Neural progenitor cell (in vitro differentiated cells): ENCODE measurements at regions not wholly inside any gene's neighbourhood (a gene's known extent, or its start where the extent isn't known, plus 50 kb on each side); places are given as distances from the start of the nearest gene placed in this dataset.

Source experiments
- DNase-seq: peaks from one replicate; pipeline ENCODE4 v3.0.0-alpha.2; 2016; ENCODE audit warnings: low spot score
- H2AFZ ChIP-seq: fragments of 200-600 bp; sonication (generic); replicated peaks from 2 replicates; pipeline ENCODE4 v1.6.1; 2016; ENCODE audit warnings: antibody characterized with exemption
- H3F3A ChIP-seq: fragments of 200-600 bp; sonication (generic); 2 replicates; pipeline ENCODE4 v1.6.1; 2016; ENCODE audit warnings: antibody characterized with exemption, low read depth
- H3K27ac ChIP-seq: fragments of 200-600 bp; sonication (generic); 2 replicates; pipeline ENCODE4 v1.5.1; 2016; ENCODE audit warnings: mild to moderate bottlenecking
- H3K27me3 ChIP-seq: fragments of 200-600 bp; sonication (generic); 2 replicates; pipeline ENCODE4 v1.6.1; 2016; ENCODE audit warnings: mild to moderate bottlenecking, moderate library complexity
- H3K36me3 ChIP-seq: fragments of 200-600 bp; sonication (generic); 2 replicates; pipeline ENCODE4 v1.5.1; 2016
- H3K4me1 ChIP-seq: fragments of 200-600 bp; sonication (generic); 2 replicates; pipeline ENCODE4 v1.6.1; 2016; ENCODE audit warnings: mixed run types
- H3K4me2 ChIP-seq: fragments of 200-600 bp; sonication (generic); 2 replicates; pipeline ENCODE4 v1.6.1; 2016
- H3K4me3 ChIP-seq: fragments of 200-600 bp; sonication (generic); 2 replicates; pipeline ENCODE4 v1.5.1; 2016
- H3K79me2 ChIP-seq: fragments of 200-600 bp; sonication (generic); 2 replicates; pipeline ENCODE4 v1.6.1; 2016; ENCODE audit warnings: low read depth
- H3K9ac ChIP-seq: fragments of 200-600 bp; sonication (generic); 2 replicates; pipeline ENCODE4 v1.6.1; 2016
- H3K9me3 ChIP-seq: fragments of 200-600 bp; sonication (generic); 2 replicates; pipeline ENCODE4 v1.5.1; 2016; ENCODE audit warnings: low read depth
- H4K20me1 ChIP-seq: fragments of 200-600 bp; sonication (generic); 2 replicates; pipeline ENCODE4 v1.6.1; 2016; ENCODE audit warnings: low read depth
- H3K27ac Mint-ChIP-seq: 3 replicates; pipeline ENCODE4 v1.8.0; 2021; ENCODE audit warnings: mixed read lengths
- H3K27me3 Mint-ChIP-seq: 2 replicates; pipeline ENCODE4 v1.8.0; 2022; ENCODE audit warnings: low read depth, mild to moderate bottlenecking, inconsistent platforms, moderate library complexity, mixed read lengths; ENCODE audit not compliant: insufficient read depth
- H3K36me3 Mint-ChIP-seq: 3 replicates; pipeline ENCODE4 v1.8.0; 2021; ENCODE audit warnings: mixed read lengths
- H3K4me1 Mint-ChIP-seq: 3 replicates; pipeline ENCODE4 v1.8.0; 2021; ENCODE audit warnings: mixed read lengths
- H3K4me3 Mint-ChIP-seq: 3 replicates; pipeline ENCODE4 v1.8.0; 2021; ENCODE audit warnings: mild to moderate bottlenecking, moderate library complexity, mixed read lengths
- H3K9me3 Mint-ChIP-seq: 3 replicates; pipeline ENCODE4 v1.8.0; 2020; ENCODE audit warnings: mixed read lengths
- EZH2 ChIP-seq: fragments of 200-600 bp; sonication (generic); IDR thresholded peaks from 2 replicates; pipeline ENCODE4 v1.6.1; 2017; ENCODE audit warnings: antibody characterized with exemption, mild to moderate bottlenecking, moderate library complexity
- EZH2phosphoT487 ChIP-seq: fragments of 200-600 bp; sonication (generic); IDR thresholded peaks from 2 replicates; pipeline ENCODE4 v1.6.1; 2017; ENCODE audit warnings: antibody characterized with exemption
- TF ChIP-seq, protein P1 (sequence below): fragments of 200-600 bp; sonication (generic); IDR thresholded peaks from 2 replicates; pipeline ENCODE4 v1.5.1; 2017; ENCODE audit warnings: antibody characterized with exemption, mild to moderate bottlenecking

DNA sequence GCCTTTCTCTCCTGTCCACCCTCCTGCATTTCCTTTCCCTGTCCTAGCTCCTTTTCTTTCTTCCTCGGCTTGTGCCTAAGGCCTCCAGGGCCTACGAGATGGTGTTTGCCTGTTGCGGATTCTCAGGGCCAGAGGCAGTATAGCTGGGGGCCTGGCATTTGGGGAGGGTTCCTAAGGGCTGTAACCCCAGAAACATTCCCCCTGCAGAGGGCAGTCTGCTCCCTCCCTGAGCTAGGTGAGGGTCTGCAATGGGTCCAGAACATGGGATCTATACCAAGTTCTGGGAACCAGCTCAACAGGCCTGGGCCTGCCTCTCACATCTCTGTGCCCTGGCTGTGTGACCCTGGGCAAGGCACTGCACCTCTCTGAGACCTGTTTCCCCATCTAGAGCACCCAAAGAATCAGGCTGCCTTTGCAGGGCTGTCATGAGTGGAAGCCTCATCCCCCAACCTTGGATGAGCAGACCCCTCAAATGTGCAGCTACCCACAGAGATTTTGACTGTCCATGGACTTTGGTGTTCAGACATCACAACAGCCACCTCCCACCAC lies 97.5 kb downstream of the GLI2 start:
- Mint-ChIP-seq H3K4me3 (no peak overlapping the region), H3K9me3 (peaks cover 7% of the 10 kb centered on the region), H3K4me1 (peaks cover 29% of the 10 kb centered on the region), H3K36me3 (peaks cover 21% of the 10 kb centered on the region), H3K27ac (peak overlapping the region; percentile 69), H3K27me3 (peaks cover 8% of the 10 kb centered on the region)
- TF ChIP-seq EZH2phosphoT487: no peak
- TF ChIP-seq, protein P1, sequence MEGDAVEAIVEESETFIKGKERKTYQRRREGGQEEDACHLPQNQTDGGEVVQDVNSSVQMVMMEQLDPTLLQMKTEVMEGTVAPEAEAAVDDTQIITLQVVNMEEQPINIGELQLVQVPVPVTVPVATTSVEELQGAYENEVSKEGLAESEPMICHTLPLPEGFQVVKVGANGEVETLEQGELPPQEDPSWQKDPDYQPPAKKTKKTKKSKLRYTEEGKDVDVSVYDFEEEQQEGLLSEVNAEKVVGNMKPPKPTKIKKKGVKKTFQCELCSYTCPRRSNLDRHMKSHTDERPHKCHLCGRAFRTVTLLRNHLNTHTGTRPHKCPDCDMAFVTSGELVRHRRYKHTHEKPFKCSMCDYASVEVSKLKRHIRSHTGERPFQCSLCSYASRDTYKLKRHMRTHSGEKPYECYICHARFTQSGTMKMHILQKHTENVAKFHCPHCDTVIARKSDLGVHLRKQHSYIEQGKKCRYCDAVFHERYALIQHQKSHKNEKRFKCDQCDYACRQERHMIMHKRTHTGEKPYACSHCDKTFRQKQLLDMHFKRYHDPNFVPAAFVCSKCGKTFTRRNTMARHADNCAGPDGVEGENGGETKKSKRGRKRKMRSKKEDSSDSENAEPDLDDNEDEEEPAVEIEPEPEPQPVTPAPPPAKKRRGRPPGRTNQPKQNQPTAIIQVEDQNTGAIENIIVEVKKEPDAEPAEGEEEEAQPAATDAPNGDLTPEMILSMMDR: peak; percentile 29
- Histone ChIP-seq H2AFZ (no peak overlapping the region), H4K20me1 (peaks cover 91% of the 10 kb centered on the region), H3K4me3 (no peak overlapping the region), H3K27me3 (no peaks in the 10 kb centered on the region), H3K9me3 (no peaks in the 10 kb centered on the region), H3K9ac (no peak overlapping the region), H3K79me2 (peaks cover 54% of the 10 kb centered on the region), H3K4me2 (no peak overlapping the region), H3K27ac (no peak overlapping the region), H3K4me1 (peaks cover 14% of the 10 kb centered on the region), H3K36me3 (no peaks in the 10 kb centered on the region), H3F3A (peaks cover 15% of the 10 kb centered on the region)
- DNase-seq: no peak

DNA sequence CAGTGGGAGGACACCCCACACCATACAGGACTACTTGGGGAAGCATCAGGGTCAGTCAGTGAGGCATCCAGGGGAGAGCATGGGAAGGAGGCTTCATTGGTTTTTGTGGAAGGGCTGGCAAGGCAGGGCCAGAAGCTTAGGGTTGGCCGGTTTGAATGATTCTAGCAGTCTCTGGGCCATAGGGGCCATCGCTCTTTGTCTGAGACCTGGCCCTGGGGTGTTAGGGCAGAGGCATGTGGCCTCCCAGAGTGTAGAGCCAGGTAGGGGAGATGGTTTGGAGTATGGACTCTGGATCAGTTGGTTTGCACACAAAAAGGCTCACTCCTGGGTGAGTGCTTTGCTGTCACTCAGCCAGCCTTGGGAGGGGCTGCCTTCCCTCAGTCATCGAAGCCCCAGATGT lies 98.5 kb downstream of the GLI2 start:
- Mint-ChIP-seq H3K4me1 (peaks cover 24% of the 10 kb centered on the region), H3K9me3 (peaks cover 7% of the 10 kb centered on the region), H3K27me3 (peaks cover 5% of the 10 kb centered on the region), H3K36me3 (peaks cover 18% of the 10 kb centered on the region), H3K27ac (peak overlapping the region; percentile 72), H3K4me3 (no peak overlapping the region)
- Histone ChIP-seq H3K4me3 (no peak overlapping the region), H3K27me3 (no peaks in the 10 kb centered on the region), H4K20me1 (peaks cover 91% of the 10 kb centered on the region), H3K9me3 (no peaks in the 10 kb centered on the region), H3K9ac (no peak overlapping the region), H3K36me3 (no peaks in the 10 kb centered on the region), H3K27ac (no peak overlapping the region), H3K4me2 (peak overlapping the region; percentile 5), H3F3A (peaks cover 15% of the 10 kb centered on the region), H3K79me2 (peaks cover 61% of the 10 kb centered on the region), H2AFZ (no peak overlapping the region), H3K4me1 (peaks cover 14% of the 10 kb centered on the region)
- TF ChIP-seq EZH2phosphoT487: no peak
- TF ChIP-seq, protein P1: no peak
- no peak for TF ChIP-seq EZH2
- no peak for DNase-seq

DNA sequence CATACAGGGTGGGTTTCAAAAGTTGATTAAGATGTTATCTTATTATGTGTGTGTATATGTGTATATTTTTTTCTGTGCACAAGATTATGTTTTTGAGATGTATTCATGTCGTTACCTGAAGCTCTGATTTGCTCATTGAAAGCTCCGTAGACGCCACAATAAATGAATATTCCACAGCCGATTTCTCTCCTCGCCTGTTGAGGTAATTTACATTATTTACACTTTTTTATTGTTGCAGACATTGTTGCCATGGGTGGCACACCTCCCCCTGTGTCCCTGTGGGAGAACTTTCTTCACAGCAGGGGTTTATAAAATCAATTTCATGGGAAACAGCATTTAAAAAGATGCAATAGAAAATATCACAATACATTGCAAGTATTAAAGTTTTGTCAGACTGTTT lies 100.6 kb downstream of the GLI2 start:
- no peaks in the 10 kb centered on the region for H3K27me3 ChIP-seq
- Mint-ChIP-seq H3K27ac (peak overlapping the region; percentile 51), H3K9me3 (peaks cover 7% of the 10 kb centered on the region), H3K27me3 (peaks cover 5% of the 10 kb centered on the region), H3K4me3 (no peak overlapping the region), H3K4me1 (peaks cover 30% of the 10 kb centered on the region), H3K36me3 (peaks cover 18% of the 10 kb centered on the region)
- peaks cover 14% of the 10 kb centered on the region for H3K4me1 ChIP-seq
- H3K27ac ChIP-seq: no peak overlapping the region
- H3F3A ChIP-seq: peaks cover 15% of the 10 kb centered on the region
- peaks cover 69% of the 10 kb centered on the region for H3K79me2 ChIP-seq
- H3K9me3 ChIP-seq: no peaks in the 10 kb centered on the region
- TF ChIP-seq, protein P1: no peak
- TF ChIP-seq EZH2 (no peak), EZH2phosphoT487 (no peak)
- no peak for DNase-seq
- no peak overlapping the region for H2AFZ ChIP-seq
- H3K36me3 ChIP-seq: no peaks in the 10 kb centered on the region
- H3K9ac ChIP-seq: no peak overlapping the region
- no peak overlapping the region for H3K4me3 ChIP-seq
- H3K4me2 ChIP-seq: no peak overlapping the region
- peaks cover 91% of the 10 kb centered on the region for H4K20me1 ChIP-seq
